GM19324 (cell line): ENCODE measurements at regions not wholly inside any gene's neighbourhood (a gene's known extent, or its start where the extent isn't known, plus 50 kb on each side); places are given as distances from the start of the nearest gene placed in this dataset.
"Not testable (repeated sequence)": the region's sequence is repeated elsewhere in the genome, so short reads cannot be mapped to it uniquely, and the experiment has no call there.

Experiments used
- ATAC-seq: cut with Tn5 transposase; IDR thresholded peaks from one replicate; pipeline ENCODE4 v1.9.1; 2021; ENCODE audit warnings: mild to moderate bottlenecking, moderate library complexity; ENCODE audit not compliant: unreplicated experiment, low FRiP score

DNA sequence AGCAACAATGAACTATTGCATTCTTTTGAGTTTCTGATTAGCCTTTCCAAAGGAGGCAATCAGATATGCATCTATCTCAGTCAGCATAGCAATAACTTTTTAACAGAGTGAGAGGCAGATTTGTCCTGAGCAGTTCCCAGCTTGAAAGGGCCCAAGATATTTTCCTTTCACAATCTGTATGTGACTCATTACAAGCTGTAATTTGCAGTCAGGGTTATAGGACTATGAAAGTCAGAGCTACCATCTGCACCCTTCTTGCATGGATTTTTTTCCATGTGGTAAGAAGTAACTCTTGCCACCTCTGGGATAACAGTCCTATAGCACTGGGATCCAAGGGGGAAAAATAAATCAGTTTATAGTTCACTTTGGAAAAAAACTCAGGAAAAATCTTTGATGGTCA is 318.2 kb upstream of the RGS17 start:
- ATAC-seq = no peak

DNA sequence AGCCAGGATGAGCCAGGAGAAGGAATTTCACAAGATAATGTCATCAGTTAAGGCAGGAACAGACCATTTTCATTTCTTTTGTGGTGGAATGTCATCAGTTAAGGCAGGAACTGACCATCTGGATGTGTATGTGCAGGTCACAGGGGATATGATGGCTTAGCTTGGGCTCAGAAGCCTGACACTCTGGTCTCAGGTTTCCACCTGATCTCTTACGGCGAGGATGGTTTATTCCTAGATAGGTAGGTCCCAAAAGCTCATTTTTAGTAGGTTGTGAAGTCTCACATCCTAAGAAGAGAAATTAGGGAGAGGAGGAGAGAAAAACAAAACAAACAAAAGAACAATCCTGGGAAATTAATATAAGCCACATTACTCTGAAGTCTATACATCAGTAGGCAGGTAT is 311.7 kb upstream of the RGS17 start:
- not testable (repeated sequence) for ATAC-seq

DNA sequence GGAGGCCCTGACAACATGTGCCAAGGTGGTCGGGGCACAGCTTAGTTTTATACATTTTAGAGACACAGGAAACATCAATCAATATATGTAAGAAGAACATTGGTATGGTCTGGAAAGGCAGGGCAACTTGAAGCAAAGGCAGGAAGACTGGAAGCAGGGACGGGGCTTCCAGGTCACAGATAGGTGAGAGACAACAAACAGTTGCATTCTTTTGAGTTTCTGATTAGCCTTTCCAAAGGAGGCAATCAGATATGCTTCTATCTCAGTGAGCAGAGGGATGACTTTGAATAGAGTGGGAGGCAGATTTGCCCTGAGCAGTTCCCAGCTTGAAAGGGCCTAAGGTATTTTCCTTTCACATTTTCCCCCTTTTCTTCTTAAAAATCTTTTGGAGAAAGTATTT is 311.0 kb upstream of the RGS17 start:
- ATAC-seq = no peak

GRCh38 chr6:153437193-153437592 is 306.1 kb upstream of the RGS17 start:
- ATAC-seq = no peak

GRCh38 chr6:153436351-153436750 is 305.3 kb upstream of the RGS17 start:
- no peak for ATAC-seq

- ATAC-seq = no peak
These were observed 304.7 kb upstream of the RGS17 start for GRCh38 chr6:153435787-153436186.

DNA sequence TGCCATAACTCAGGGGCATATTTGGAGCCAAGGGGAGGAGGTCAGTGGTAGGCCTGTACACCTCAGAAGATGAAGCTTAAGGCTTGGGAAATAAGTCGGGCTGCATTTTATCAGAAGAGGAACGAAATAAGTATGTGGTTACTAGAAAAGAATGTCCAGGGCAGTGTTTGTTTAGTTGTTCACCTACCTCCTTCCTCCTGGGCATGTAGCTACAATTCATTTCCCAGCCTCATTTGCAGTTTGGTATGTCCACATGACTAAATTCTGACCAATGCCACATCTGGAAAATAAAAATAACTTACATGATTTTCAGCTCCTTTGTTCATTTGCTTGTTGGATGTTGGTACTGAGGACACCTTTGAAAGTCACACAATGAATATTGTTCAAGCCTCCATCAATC is 294.5 kb upstream of the RGS17 start:
- no peak for ATAC-seq

DNA sequence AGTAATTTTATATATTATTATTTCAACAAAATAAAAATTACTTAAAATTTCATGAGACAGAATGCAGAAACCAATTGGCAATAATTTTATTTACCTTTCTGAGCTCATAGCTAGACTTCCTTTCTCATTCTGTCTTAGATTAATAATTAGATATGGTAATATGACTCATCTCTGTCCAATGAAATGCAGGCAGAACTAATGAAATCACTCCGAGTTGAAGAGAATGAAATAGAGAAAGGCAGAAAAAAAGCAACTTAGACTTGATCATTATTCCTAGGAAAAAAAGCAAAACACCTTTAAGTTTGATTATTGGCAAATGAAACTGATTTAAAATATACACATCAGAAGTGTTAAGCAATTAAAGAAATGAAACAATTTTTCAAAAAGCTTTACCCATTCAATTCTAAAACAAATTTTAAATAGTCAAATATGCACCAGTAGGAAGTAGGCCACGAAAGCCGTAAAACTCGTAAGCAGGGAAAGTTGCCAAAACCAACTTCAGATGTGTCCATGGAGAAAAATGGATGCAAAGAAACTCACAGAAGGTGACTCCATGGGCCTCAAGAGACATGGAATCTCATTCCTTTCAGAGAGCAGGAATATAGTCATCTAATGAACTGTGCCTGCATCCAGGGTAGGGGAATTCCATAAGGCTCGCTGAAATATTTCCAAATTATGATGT is 293.8 kb upstream of the RGS17 start:
- ATAC-seq = no peak

GRCh38 chr6:153412519-153412918 is 281.4 kb upstream of the RGS17 start:
- ATAC-seq = no peak

DNA sequence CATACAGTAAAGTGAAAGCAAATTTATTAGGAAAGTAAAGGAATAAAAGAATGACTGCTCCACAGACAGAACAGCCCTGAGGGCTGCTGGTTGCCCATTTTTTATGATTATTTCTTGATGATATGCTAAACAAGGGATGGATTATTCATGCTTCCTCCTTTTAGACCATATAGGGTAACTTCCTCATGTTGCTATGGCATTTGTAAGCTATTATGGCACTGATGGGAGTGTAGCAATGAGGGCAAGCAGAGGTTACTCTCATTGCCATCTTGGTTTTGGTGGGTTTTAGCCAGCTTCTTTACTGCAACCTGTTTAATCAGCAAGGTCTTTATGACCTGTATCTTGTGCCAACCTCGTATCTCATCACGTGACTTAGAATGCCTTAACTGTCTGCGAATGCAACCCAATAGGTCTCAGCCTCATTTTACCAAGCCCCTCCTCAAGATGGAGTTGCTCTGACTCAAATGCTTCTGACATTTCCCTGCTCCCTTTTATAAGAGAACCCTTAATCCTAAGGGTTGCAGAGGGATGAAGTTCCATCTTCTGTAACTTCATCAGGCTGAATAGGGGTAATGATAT is 280.1 kb upstream of the RGS17 start:
- ATAC-seq = no peak

- ATAC-seq = no peak
These were observed 274.8 kb upstream of the RGS17 start for GRCh38 chr6:153405931-153406330.

- no peak for ATAC-seq
These were observed 270.7 kb upstream of the RGS17 start for GRCh38 chr6:153401751-153402150.

- ATAC-seq = no peak
These were observed 261.1 kb upstream of the RGS17 start for GRCh38 chr6:153392156-153392555.

DNA sequence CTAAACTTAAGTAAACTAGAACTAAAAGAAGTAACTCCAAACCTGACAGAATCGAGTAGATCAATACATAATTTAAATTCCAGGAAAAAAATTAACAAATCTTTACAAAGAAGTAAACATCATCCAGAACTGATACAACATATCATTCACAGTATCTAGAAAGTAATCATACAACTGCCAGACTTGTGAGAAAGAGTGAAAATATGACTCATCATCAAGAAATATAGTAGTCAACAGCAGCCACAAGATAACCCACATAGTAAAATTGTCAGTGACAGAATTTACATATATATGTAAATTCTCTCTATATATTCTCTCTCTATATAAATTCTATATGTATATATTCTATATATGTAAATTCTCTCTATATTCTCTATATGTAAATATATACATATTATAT is 242.8 kb upstream of the RGS17 start:
- ATAC-seq = no peak

- no peak for ATAC-seq
These were observed 237.0 kb upstream of the RGS17 start for GRCh38 chr6:153368131-153368530.

- ATAC-seq = no peak
These were observed 235.9 kb upstream of the RGS17 start for GRCh38 chr6:153367021-153367420.

GRCh38 chr6:153357391-153357790 is 226.3 kb upstream of the RGS17 start:
- no peak for ATAC-seq

DNA sequence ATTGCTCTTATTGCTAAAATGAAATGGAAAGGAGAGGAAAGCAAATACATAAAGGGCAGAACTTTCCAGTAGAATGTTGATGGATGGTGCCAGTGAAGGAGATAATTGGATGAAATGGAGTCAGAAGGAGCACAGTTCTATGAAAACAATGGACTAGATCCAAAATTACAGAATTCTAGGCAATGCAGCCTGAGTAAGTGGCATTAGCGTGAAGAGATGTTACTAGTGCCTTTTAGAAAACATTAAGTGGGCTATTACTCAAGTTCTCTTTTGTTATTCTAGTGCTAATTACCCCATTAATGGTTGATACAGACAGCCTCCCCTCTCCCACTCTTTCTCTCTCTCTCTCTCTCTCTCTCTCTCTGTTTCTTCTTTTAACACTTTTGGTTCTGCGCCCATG is 209.5 kb upstream of the RGS17 start:
- no peak for ATAC-seq

DNA sequence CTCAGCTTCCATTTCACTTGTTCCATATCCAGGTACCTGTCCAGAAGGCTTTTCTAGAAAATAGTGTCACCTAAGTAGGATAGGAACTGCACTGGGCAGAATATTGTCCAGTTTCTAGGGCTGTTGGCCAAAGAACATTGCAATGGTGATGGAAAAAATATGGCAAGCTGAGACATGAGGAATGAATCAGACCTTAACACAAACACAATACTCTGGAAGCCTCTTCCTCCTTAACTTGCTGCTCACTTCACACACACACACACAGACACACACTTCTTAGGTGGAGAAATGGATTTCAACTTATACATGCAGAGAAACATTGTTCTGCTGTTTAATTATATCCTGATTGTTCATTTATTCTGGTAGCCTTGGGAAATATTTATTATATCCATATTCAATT is 203.0 kb upstream of the RGS17 start:
- ATAC-seq = no peak

- not testable (repeated sequence) for ATAC-seq
These were observed 200.1 kb upstream of the RGS17 start for GRCh38 chr6:153331221-153331620.

GRCh38 chr6:153328194-153328593 is 197.1 kb upstream of the RGS17 start:
- no peak for ATAC-seq

DNA sequence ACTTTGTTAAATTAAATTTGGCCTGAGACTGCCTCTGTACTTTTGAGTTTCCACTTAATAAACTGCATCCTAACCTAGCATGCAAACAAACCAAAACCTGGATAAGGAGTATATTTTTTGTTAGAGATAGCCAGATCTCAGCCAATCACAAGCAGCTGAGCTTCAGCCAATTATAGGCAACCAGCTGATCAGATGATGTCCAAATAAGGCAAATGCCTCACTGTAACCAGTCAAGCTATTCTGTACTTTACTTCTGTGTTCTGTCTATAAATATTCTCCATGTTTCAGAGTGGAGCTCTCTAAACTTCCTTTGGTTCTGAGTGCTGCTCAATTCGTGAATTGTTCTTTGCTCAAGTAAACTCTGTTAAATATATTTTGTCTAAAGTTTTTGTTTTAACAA is 194.6 kb upstream of the RGS17 start:
- no peak for ATAC-seq

DNA sequence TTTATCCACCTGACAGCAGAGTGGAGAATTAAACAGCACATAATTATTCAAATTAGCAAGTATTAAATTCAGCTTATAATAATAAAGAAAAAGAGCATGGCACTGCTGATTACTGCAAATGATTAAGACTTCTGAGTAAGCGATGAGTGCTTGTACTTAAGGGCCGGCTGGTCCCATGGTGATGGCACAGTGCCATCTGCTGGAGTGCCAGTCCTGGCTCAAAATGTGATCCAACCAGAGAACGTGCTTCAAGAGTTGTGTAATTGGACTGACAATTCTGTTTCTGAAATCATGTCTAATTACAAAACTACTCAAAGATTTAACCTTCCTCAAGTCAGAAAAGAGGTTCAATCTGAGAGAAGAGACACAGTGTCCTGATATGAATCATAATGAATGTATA is 181.6 kb upstream of the RGS17 start:
- ATAC-seq = no peak
